ENCODE measurements at regions not wholly inside any gene's neighbourhood (a gene's known extent, or its start where the extent isn't known, plus 50 kb on each side); places are given as distances from the start of the nearest gene placed in this dataset.

DNA sequence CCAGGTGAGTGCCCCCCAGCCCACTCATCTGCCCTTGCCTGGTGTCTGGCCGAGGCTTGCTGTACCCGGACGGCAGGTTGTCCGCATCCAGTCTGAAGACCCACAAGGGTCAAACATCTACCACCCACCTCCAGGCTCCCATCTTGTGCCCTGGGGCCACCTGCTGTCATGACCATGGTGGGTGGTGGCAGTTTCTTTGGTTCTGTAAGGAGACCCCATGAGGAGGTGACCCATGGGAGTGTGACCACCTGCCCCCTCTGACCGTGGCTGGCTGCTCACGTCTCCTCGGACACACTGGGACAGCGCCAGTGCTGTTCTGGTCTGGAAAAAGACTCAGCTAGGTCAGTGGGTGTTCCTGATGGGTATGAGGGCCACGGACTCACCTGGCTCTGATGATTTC lies 93.9 kb downstream of the TEX29 start:
- no peak for TF ChIP-seq CTCF (conservative IDR thresholded peaks at IDR 0.05; ENCODE audit: low read length)
- no peak for TF ChIP-seq EZH2phosphoT487 (IDR thresholded peaks at IDR 0.05; ENCODE audit: borderline replicate concordance, low read depth, low read length)
